Epithelial cell of proximal tubule (primary cell): ENCODE measurements at regions not wholly inside any gene's neighbourhood (a gene's known extent, or its start where the extent isn't known, plus 50 kb on each side); places are given as distances from the start of the nearest gene placed in this dataset.

ENCODE experiments used
- DNase-seq: peaks from one replicate; pipeline ENCODE4 v3.0.0-alpha.2; 2011; ENCODE audit warnings: low read depth
- H3K4me3 ChIP-seq: 2 replicates; pipeline ENCODE4 v1.5.1; 2011; ENCODE audit warnings: low read depth, mild to moderate bottlenecking, low read length
- TF ChIP-seq, protein P1 (sequence below): conservative IDR thresholded peaks from 2 replicates; pipeline ENCODE4 v1.5.1; 2012; ENCODE audit warnings: low read depth, mild to moderate bottlenecking, low read length

DNA sequence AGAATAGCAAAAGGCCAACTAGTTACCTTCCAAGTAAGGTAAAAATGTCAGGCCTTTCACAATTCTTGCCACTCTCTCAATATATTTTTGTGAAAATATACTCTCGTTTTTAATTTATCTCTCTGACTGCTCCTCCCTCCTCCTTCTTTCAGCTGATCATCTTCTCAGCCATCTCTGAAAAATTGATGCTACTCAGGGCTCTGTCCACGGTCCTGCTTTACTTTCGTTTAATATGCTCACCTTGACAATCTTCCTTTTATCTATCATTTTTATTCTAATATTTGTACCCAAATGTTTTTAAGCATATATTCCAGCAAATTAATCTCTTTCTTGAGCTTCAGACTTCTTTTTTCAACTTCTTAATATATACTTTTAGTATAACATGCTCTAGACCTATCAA, 1362.1 kb downstream of the ROBO1 start:
- TF ChIP-seq, protein P1, sequence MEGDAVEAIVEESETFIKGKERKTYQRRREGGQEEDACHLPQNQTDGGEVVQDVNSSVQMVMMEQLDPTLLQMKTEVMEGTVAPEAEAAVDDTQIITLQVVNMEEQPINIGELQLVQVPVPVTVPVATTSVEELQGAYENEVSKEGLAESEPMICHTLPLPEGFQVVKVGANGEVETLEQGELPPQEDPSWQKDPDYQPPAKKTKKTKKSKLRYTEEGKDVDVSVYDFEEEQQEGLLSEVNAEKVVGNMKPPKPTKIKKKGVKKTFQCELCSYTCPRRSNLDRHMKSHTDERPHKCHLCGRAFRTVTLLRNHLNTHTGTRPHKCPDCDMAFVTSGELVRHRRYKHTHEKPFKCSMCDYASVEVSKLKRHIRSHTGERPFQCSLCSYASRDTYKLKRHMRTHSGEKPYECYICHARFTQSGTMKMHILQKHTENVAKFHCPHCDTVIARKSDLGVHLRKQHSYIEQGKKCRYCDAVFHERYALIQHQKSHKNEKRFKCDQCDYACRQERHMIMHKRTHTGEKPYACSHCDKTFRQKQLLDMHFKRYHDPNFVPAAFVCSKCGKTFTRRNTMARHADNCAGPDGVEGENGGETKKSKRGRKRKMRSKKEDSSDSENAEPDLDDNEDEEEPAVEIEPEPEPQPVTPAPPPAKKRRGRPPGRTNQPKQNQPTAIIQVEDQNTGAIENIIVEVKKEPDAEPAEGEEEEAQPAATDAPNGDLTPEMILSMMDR, result no peak
- DNase-seq, result no peak
- no peak overlapping the region for H3K4me3 ChIP-seq

GRCh38 chr3:78406396-78406795, 1361.4 kb downstream of the ROBO1 start:
- TF ChIP-seq, protein P1, result no peak
- no peak for DNase-seq
- H3K4me3 ChIP-seq, result no peak overlapping the region

DNA sequence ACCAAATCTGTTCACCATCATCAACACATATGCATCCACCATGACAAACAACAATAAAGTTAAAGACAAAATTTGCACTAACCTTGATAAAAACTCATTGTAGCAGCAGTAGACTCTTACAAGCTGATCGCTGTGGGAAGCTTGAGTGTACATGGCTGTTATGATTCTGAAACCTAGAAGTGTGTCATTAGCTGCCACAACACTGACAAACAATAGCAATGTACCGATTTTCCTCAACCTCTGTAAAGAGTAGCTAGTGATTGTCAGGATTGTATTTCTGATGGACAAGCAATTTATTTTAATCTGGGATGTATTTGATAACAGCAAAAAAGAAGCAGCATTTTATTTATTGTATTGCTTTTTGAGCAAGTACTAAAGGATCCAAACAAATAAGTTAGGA, 1357.7 kb downstream of the ROBO1 start:
- TF ChIP-seq, protein P1, result no peak
- H3K4me3 ChIP-seq, result no peak overlapping the region
- DNase-seq, result no peak

- peak; percentile 63 for DNase-seq
- TF ChIP-seq, protein P1, result no peak
- H3K4me3 ChIP-seq, result no peak overlapping the region
Measured at GRCh38 chr3:78414261-78414660, 1353.5 kb downstream of the ROBO1 start.

DNA sequence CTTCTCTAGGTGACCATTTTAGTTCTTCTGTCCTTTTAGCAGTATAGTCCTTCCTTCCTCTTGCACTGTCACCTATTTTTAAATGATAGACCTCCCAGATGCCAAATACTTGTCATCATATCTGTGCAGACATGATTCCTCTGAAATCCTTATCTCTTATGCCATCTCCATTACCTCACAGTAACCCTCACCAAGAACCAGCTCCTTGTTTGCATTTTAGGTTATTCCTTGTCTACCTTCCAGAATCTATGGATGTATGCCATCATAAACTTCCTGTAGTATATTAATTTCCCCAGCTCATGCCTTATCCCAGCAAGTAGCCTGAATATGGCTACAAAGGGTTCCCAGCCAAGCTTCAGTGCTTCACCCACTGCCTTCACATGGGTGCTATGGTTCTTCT, 1347.2 kb downstream of the ROBO1 start:
- TF ChIP-seq, protein P1, result no peak
- no peak overlapping the region for H3K4me3 ChIP-seq
- DNase-seq, result no peak

DNA sequence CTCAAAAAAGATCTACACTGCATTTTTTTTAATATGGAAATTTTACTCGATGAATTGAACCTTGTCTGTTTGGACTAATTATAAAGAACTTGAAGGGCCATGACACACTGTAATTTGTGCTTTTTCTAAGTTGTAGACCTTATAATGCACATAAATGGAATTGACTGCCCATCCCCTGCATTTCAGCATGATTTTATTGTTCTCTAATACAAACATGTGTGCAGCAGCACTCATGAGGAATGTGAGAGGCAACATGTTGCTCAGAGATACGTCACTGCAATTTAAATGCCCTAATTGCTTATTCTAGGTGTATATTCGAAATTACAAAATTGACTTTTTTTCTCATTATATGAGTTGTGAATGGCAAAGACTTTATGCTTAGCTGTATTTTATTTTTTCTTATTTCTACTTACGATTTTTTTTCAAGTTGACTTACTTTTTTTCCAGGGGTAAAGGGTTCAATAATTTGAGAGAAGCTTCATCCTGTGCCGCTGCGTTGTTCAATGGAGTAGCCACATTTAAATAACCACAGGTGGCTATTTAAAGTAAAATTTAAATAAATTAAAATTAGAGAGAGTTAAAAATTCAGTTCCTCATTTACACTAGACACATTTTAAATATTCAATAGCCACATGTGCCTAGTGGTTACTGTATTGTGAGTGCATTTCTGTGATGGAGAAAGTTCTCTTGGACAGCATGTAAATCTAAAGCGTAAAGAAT, 1346.4 kb downstream of the ROBO1 start:
- TF ChIP-seq, protein P1, result no peak
- DNase-seq, result no peak
- H3K4me3 ChIP-seq, result no peak overlapping the region

DNA sequence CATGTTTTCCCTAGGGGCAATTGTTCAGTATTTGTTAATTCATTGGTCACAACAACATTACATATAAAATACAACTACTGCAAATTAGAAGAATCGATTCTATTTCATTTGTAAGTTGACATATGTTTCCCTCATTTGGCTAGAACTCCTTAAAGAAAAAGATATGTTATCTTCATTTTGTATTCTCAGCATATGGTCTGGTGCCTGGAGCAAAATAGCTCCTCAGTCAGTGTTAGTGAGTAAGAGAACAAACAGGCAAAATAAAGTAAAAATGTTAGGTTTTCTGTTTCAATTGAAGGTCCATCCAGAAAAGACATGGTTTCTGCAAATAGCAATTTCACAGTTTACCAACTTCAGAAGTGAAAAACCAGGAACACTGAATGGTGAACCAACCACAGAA, 1343.1 kb downstream of the ROBO1 start:
- no peak overlapping the region for H3K4me3 ChIP-seq
- no peak for DNase-seq
- TF ChIP-seq, protein P1, result no peak
